Sigmoid colon (tissue), 4 donors: ENCODE measurements at regions not wholly inside any gene's neighbourhood (a gene's known extent, or its start where the extent isn't known, plus 50 kb on each side); places are given as distances from the start of the nearest gene placed in this dataset.

Experiments
- EP300 ChIP-seq, 4 donors: sonication (generic); formaldehyde crosslinking; IDR thresholded peaks; one replicate each; pipeline ENCODE4 v1.6.1; 2017; ENCODE audit warnings: antibody characterized with exemption in 4 of 4
- POLR2A ChIP-seq, 2 donors: fragments of 450-650 bp; IDR thresholded peaks; one replicate each; pipeline ENCODE4 v1.6.1; 2016; ENCODE audit warnings: antibody characterized with exemption in 2 of 2, mild to moderate bottlenecking in 2 of 2, moderate library complexity in 2 of 2
- POLR2AphosphoS5 ChIP-seq, 4 donors: sonication (generic); formaldehyde crosslinking; IDR thresholded peaks; one replicate each; pipeline ENCODE4 v1.6.1; 2017; ENCODE audit warnings: antibody characterized with exemption in 4 of 4
- TF ChIP-seq, protein P1 (sequence below), 4 experiments: fragments of 450-650 bp in 3 of 4; fragments of 200-600 bp in 1 of 4; IDR thresholded peaks; one replicate each; pipeline ENCODE4 v1.5.1; 2016 to 2019; ENCODE audit warnings: antibody characterized with exemption in 4 of 4, mild to moderate bottlenecking in 3 of 4, moderate library complexity in 2 of 4

GRCh38 chr5:124650147-124650561 lies 96.3 kb downstream of the ZNF608 start:
- TF ChIP-seq POLR2AphosphoS5 (IDR thresholded peaks at IDR 0.05) (no peak), POLR2A (IDR thresholded peaks at IDR 0.05) (no peak), EP300 (IDR thresholded peaks at IDR 0.05) (no peak)
- TF ChIP-seq, protein P1, sequence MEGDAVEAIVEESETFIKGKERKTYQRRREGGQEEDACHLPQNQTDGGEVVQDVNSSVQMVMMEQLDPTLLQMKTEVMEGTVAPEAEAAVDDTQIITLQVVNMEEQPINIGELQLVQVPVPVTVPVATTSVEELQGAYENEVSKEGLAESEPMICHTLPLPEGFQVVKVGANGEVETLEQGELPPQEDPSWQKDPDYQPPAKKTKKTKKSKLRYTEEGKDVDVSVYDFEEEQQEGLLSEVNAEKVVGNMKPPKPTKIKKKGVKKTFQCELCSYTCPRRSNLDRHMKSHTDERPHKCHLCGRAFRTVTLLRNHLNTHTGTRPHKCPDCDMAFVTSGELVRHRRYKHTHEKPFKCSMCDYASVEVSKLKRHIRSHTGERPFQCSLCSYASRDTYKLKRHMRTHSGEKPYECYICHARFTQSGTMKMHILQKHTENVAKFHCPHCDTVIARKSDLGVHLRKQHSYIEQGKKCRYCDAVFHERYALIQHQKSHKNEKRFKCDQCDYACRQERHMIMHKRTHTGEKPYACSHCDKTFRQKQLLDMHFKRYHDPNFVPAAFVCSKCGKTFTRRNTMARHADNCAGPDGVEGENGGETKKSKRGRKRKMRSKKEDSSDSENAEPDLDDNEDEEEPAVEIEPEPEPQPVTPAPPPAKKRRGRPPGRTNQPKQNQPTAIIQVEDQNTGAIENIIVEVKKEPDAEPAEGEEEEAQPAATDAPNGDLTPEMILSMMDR (IDR thresholded peaks at IDR 0.05): no peak
